NCI-H774 (cell line): ENCODE measurements at regions not wholly inside any gene's neighbourhood (a gene's known extent, or its start where the extent isn't known, plus 50 kb on each side); places are given as distances from the start of the nearest gene placed in this dataset.
"Not testable (repeated sequence)": the region's sequence is repeated elsewhere in the genome, so short reads cannot be mapped to it uniquely, and the experiment has no call there.

Source experiments
- DNase-seq: peaks from one replicate; lab custom pipeline; 2025; lab: John Stamatoyannopoulos, UW

DNA sequence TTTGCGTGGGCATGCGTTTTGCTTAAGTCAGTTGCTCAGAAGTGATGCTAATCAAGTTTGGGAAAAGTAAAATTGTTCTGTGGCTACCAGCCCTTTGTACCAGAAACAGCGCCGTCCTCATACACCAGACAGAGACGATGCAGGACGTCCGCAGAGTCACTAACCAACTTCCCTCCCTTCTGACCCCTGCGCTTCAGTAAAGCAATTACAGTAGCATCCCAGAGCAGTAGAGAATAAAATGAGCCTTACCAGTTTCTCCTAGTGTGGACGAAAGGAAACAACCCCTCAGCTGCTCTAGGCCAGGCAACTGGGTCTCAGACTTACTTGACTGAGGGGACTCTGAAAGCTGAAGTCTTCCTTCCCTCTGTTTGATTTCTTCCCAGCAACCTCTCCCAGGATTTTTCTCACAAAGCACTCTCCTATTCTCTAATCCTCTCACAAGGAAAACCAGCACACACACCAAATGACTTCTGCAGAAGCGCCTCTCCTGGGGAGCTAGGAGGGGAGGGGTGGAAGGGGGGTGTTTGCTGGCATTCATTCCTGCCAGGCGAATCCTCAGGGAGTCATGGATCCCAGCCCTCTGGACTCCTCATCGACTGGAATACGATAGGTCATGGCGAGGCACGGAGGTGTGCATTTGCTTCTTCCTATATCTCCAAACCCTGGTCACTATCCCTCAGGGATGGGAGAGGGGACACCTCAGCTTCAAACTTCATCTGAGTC is 56.0 kb upstream of the MID1 start:
- no peak for DNase-seq

DNA sequence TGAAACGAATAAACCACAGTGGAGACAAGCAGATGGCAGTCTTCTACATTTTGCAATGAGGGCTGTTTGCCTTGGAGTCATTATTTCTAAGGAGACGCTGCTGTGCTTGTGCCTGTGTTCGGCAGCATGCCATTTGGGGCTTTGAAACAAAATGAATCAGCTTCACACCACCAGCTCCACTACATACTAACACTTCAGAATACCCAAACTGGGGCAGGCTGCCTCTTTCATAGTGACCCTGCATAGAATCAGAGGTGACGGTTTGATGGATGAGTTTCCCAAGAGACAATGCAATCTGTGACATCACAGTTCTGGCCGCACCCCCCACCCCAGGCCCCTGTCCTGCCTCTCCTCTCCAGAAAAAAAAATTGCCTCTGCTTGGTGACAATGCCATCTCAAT is 57.1 kb upstream of the MID1 start:
- no peak for DNase-seq

DNA sequence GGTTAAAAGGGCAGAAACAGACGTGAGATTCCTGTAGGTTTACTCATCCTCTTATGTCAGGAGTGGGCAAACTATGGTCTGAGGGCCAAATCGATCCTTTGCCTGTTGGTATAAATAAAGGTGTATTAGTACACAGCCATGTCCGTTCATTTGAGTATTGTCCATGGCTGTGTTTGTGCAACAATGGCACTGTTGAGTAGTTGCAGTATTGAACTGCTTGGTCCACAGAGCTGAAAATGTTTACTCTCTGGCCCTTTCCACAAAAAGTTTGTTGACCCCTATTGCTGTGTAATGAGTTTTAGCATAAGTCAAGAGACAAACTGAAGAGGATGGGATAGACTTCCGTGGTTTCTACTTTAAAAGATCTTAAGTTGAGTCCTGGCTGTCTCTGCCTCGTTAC is 59.0 kb upstream of the MID1 start:
- DNase-seq, result no peak

DNA sequence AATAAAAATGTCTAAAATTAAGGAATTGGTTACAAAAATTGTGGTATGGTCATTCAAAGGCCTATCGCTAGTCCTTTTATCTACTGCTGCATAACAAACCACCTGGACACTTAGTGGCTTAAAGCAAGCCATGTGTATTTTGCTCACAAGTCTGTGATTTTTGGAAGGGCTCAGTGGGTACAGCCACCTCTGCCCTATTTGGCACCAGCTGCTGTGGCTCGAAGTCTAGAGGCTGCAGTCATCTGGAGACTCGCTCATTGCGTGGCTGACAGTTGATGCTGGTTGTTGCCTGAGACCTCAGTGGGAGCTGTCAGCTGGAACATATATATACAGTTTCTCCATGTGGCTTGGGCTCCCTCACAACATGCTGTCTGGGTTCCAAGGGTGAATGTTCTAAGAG is 60.8 kb upstream of the MID1 start:
- no peak for DNase-seq

DNA sequence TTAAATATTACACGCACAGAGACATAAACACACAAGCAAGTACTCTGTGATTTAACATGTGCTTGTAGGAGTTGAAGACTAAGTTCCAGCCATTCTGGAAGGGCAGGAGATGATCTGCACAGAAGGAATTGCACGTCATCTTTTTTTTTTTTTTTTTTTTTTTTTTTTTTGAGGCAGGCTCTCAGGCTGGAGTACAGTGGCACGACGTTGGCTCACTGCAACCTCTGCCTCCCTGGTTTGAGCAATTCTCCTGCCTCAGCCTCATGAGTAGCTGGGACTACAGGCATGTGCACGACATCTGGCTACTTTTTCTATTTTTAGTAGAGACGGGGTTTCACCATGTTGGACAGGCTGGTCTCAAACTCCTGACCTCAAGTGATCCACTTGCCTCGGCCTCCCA is 63.2 kb upstream of the MID1 start:
- not testable (repeated sequence) for DNase-seq

DNA sequence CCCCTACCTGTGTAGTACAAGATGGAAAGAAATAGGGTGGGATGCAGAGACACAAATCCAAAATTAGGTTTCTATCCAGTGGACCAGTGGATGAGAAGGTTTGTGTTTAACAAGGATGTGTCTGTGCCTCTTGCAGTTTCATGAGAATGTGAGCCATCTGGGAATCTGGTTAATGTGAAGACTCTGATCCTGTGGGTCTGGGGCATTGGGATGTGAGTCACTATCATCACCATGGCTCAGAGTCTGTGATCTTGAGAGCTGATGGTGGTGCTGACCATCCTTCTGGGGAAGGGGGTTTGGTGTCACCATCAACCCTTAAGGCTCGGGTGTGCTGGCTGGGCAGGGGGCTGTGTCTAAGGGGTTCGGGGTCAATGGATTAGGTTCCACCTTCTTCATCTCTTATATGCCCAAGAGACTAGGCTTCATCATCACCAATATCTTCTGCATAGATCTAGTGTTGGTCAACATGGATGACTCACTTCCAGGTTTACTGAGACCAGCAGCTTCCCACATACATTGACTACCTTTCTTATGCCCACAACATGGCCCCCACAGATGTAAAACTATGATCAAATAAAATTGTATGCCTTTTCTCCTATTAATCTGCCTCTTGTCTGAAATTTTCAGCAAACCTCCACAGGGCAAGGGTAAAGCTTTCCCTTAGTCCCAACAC is 65.7 kb upstream of the MID1 start:
- DNase-seq, result no peak

DNA sequence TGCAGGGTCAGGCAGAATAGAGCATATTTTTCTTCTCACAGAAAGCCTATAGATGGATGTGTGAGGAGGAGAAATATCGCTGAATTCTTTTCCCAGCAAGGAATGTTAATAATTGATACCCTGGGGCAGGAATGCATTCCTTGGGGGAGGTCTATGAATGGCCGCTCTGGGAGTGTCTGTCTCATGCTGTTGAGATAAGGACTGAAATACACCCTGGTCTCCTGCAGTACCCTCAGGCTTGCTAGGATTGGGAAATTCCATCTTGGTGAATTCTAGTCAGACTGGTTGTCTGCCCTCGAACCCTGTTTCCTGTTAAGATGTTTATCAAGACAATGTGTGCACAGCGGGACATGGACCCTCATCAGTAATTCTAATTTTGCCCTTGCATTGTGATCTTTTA is 71.4 kb upstream of the MID1 start:
- not testable (repeated sequence) for DNase-seq

DNA sequence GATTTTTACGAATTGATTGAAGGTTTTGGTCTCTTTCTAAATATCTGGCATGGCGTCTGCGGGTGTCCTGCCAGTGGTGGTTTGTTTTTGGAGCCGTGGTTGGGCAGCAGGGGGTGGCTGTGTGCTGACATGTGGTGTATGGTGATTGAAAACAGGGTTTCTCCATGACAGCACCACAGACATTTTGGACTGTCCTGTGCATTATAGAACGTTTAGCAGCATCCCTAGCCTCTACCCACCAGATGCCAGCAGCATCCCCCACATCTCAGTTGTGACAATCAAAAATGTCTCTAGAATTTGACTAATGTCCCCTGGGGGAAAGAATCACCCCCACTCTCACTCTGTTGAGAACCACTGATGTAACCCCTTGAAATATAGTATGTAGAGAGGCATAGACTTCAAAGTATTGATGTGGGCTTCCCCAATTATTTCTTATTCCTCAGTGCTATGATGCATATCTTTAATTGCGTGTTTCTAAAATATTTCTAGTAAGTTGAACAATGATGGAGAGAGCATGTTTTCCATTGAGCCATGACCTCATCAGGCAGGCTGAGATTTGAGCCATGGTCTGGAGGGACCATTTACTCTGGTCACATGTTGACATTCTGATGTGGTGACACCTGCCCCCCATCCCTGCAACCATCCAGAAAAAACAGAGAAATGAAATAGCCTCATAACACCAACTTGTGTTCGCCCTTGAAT is 77.4 kb upstream of the MID1 start:
- no peak for DNase-seq

DNA sequence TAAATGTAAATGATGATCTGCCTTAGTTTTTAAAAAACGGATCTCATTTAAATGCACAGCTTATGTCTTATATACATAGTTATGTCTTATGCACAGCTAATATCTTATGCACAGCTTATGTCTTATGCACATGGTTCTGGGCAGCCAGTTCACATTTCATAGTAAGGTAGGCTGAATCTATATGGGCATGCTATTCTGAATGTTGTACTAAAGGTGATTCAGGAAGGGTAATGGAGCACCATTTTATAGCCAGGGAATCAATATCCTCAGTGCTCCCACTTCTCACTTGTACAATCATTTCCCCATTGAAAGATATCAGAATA is 77.9 kb upstream of the MID1 start:
- DNase-seq, result no peak

DNA sequence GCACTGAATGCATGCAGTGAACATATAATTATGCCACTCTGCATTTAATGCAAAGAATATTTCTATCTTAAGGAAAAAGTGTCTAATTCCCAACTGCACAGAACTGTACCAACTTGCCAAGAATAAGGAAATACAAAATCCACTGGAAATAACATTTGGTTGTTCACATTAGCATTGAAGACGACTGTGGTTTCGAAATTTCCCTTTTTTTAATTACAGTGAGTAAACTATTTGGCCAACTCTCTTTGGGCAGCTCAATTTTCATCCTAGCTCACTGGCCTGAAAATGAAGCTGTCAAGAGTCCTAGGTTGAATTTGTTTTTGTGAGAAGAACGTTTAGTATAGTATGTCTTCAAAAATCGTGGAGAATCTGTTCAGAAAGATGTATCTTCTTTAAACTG is 81.6 kb upstream of the MID1 start:
- no peak for DNase-seq

DNA sequence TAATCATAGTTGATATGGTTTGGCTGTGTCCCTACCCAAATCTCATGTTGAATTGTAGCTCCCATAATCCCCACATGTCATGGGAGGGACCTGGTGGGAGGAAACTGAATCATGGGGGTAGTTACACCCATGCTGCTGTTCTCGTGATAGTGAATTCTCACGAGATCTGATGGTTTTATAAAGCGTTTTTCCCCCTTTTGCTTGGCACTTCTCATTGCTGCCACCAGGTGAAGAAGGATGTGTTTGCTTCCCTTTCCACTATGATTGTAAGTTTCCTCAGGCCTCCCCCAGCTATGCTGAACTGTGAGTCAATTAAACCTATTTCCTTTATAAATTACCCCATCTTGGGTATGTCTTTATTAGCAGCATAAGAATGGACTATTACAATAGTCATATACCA is 86.0 kb upstream of the MID1 start:
- not testable (repeated sequence) for DNase-seq

DNA sequence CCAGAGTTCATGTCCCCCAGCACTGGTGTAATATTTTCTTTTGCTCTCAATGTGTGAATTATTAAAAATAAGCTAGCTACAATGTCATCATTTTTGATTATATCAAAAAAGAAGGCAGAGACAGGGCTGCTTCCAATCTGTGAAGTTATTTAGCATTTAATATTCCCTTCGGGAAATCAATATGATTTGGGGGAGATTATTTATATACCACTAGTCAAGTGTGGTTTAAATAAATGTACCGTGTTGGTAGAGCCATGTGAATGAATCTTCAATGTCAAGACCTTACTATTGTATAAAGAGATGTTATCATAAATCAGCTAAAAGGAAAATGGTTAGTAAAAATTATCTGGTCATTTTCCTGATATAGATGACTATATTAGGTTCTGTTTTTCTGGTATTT is 87.4 kb upstream of the MID1 start:
- DNase-seq, result no peak

DNA sequence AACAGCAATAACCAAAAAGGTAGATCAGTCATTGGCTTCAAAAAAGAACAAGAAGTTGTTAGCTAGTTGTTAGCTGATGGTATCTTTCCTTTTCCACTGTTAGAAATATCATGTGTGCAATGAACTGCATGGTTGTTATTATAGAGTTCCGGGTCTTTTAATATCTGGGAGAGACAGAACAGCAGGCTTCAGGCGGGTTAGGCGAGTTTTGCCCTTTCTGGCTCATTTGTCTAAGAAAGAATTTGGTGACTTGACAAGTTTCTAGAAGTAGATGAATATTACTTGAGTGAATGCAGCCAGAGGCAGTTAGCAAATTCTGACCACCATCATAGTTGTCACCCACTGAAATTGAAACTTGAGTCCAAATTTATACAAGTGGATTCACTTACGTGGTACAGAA is 88.9 kb upstream of the MID1 start:
- DNase-seq, result no peak

DNA sequence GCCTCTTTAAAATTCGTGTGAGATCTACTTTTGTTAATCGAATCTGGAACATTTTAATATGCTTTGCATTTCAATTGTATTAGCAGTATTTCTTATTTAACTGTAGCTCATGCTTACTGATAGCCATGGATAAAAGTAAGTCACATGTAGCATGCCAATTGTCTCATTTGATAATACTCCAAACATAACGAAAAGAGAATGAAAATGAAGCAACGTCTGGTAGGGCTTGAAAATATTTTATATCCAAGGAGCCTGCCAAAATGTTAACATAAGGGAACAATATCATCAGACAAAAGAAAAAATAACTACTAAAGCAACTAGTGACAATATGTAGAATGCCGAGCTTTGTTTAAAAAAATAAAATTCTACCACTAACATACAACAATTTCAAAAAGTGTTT is 94.1 kb upstream of the MID1 start:
- no peak for DNase-seq

DNA sequence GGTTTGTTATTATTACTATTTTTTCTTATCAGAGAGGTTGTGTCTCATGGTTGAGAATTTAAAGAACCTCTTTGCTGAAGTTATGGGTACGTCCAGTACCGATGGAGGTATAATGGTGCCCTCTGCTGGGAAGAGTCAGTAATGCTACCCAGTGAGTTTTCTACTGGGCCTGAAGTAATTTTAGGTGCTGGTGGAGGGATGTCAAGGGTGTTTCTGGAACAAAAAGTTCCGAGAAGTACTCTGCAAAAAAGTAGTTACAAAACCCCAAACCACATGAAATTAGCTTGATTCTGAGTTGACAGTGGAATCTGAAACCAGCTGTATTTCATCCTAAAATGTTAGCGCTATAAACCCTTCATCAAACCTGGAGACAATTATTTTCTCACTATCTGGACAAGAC is 102.5 kb upstream of the MID1 start:
- no peak for DNase-seq

DNA sequence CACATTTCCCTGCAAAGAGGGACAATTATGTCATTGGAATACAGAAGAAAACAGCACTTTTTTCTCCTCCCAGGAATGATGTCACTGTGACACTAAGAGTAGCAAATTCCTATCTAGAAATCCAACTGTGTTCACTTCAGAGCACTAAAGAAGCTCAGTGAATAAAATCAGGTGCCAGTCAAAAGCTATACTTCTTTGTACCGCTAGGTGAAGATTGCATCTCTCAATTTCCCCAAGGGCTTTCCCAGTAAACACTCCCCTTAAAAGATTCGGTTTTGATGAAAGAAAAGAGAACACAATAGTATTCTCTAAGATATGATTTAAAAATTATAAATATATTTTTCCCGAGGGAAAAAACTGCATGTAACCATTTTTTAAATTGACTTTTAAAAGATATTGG is 104.7 kb upstream of the MID1 start:
- no peak for DNase-seq

DNA sequence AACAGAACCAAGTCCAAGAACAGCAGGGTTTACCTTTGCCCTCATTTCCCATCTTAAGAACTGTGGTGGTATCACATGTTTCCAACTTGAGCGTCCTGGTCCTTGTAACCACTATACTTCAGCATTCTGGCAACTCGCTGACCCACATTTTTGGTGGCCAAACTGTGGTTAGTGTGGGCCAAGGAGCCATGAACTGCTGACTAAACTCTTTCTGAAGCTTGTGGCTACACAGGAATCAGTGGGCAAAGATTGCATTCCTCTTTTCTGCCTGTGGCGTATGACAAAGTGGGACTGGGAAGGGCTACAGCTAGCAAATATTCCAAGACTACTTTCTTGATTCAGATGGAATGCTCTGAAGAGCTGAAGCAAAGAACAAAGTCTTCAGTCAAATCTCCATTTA is 106.3 kb upstream of the MID1 start:
- DNase-seq, result no peak

DNA sequence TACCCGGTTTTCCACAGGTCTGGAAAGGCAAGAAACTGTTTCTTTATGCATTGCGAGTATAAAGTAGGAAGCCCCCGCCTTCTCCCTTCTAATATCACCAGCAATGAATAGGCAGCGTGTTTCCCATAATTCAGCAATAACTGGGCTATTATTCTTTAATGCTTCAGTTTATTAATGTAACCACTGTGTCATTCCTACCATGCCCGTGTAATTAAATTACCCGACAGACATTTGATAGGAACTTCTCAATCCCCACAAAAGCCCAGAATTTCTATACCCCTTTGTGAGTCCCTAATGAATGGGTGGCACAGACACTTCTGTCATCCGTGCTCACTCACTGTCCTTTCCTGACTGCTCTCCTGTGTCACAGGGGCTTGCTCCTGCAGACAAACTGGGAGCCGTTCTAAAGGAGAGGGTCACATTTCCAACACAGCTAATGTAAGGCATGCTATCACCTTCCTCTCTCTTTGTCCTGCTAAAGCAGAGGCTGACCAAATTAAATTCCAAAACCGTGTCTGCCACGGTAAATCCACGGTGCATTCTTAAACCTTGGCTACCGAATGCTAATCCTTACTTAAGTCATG is 108.5 kb upstream of the MID1 start:
- no peak for DNase-seq

DNA sequence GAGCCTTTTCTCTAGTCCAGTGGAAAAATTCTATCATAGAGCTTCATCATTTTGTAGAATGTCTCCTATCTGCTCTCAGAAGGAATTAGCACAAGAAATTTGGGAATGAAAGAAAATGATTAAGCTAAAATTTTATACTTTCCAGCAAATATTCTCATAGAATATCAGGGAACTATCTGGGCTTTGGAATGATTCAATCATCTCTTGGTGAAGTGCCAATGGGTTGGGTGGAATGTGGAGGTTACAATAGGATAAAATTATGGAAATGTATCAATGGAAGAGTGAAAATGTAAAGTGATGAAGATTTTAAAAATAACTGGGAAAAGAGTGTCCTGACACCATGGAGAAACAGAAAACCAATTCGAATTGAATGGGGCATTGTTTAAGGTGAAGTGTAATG is 119.0 kb upstream of the MID1 start:
- DNase-seq, result no peak

DNA sequence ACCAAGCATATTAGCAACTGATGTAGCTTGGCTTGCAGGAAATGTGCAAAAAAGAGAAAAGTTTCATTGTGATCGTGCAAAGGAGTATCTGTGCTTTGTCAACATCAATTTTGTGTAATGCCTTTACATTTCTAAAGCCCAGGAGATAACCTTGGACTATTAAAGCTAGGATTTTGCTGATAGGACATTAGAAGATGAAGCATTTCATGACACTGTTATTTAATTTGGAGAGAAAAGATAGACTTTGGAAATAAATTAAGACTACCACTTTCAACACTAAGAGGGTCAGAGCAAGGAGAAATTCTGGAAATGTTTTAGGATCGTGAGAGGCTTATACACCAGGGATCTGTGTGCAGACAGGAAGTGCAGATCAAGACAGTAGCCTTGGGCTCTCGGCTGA is 120.6 kb upstream of the MID1 start:
- no peak for DNase-seq

DNA sequence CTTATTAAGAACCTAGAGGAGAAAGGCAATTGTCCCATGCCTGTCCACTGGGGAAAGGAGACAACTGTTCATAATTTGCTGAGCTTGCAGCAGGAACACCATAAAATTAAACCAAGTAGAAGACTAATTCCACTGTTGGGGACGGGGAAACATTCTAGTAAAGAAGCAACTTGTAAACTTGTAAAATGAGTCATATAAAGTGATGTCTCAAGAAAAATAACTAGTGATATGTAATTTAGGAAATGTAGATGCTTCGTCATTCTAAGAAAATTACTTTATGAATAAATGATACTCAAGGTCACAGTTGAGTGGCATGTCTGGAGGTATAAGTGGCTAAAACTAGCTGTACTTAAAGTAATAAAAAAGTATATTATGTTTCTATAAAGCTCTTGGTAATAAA is 121.2 kb upstream of the MID1 start:
- DNase-seq, result no peak

DNA sequence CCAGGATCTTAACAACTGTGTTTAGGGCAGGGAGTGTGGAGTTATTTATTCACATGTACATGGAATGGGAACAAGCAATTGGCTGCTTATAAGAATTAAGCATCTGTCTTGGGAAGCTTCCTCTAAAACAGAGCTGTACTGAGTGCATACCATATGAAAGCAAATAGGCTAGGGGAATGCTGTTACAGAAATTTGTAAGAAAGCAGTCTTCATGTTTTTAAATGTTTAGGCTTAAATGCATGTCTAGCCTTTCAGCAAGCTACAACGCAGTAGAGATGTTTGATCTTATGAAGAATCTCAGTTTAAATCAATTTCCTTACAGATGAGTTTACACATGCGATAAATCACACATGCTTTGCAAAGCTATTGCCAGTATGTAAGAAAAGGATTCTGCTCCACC is 123.1 kb upstream of the MID1 start:
- no peak for DNase-seq

DNA sequence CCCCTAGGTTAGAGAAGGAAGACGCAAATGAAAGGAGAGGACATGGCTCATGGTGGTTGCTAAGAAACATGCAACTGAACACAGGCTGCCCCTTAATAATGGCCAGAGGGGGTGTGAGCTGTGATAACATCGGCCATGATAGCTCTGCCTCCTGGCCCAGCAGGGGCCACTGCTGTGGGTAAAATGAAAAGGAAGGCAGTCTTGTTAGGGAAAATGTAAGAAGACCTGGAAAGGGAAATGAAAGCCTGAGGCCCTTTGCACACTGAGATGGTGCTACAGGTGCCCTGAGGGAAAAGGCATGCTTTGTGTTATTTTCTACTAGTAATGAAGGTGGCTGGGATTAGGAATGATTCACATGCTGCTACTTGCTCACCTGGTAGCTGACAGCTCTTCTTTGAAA is 123.6 kb upstream of the MID1 start:
- DNase-seq, result no peak
